ENCODE measurements at regions not wholly inside any gene's neighbourhood (a gene's known extent, or its start where the extent isn't known, plus 50 kb on each side); places are given as distances from the start of the nearest gene placed in this dataset.

- DNase-seq (no peak), ATAC-seq (ENCODE audit: poor library complexity) (no peak)
- H3K27ac Mint-ChIP-seq, result no peak overlapping the region
- Histone ChIP-seq H3K4me1 (ENCODE audit: insufficient read depth, low read length) (no peaks in the 10 kb centered on the region), H3K9me3 (ENCODE audit: control insufficient read depth in 1 of 2, insufficient read depth in 1 of 2, low read length in 2 of 2) (peaks cover 0 to 13% of the 10 kb centered on the region in 2 experiments), H3K36me3 (ENCODE audit: insufficient read depth, low read length) (no peaks in the 10 kb centered on the region), H3K27ac (ENCODE audit: low read depth in 1 of 2, low read length in 2 of 2) (no peak overlapping the region), H3K4me3 (ENCODE audit: low read length) (no peak overlapping the region), H3K27me3 (ENCODE audit: control insufficient read depth in 1 of 2, insufficient read depth in 2 of 2, low read length in 2 of 2) (no peaks in the 10 kb centered on the region)
- intact Hi-C loops (cut with DNase I, micrococcal nuclease), result no loop called here
- no peaks in the 10 kb centered on the region for H3K27me3 Mint-ChIP-seq
- TF ChIP-seq CTCF (IDR thresholded peaks at IDR 0.05), result no peak
- peaks cover 11% of the 10 kb centered on the region for H3K9me3 Mint-ChIP-seq
- ChIA-PET POLR2A (no interaction called here), CTCF (no interaction called here)
- no peak overlapping the region for H3K4me3 Mint-ChIP-seq
- H3K4me1 Mint-ChIP-seq (ENCODE audit: low read depth), result no peaks in the 10 kb centered on the region
- no peaks in the 10 kb centered on the region for H3K36me3 Mint-ChIP-seq (ENCODE audit: low read depth)
These were observed 930.9 kb downstream of the ADGRL3 start for GRCh38 chr4:62131049-62131448.

- no peaks in the 10 kb centered on the region for H3K4me1 ChIP-seq (ENCODE audit: insufficient read depth, low read length)
- ATAC-seq (ENCODE audit: poor library complexity), result no peak
- intact Hi-C loops (cut with DNase I, micrococcal nuclease), result no loop called here
These were observed 930.5 kb downstream of the ADGRL3 start for GRCh38 chr4:62130637-62131036.

GRCh38 chr4:62130230-62130629, 930.1 kb downstream of the ADGRL3 start:
- no peaks in the 10 kb centered on the region for H3K36me3 ChIP-seq (ENCODE audit: insufficient read depth, low read length)
- ChIA-PET CTCF (no interaction called here), POLR2A (no interaction called here)
- H3K27me3 ChIP-seq (ENCODE audit: control insufficient read depth in 1 of 2, insufficient read depth in 2 of 2, low read length in 2 of 2), result no peaks in the 10 kb centered on the region
- Mint-ChIP-seq H3K4me1 (ENCODE audit: low read depth) (no peaks in the 10 kb centered on the region), H3K4me3 (no peak overlapping the region), H3K9me3 (peaks cover 11% of the 10 kb centered on the region), H3K36me3 (ENCODE audit: low read depth) (no peaks in the 10 kb centered on the region), H3K27me3 (no peaks in the 10 kb centered on the region), H3K27ac (no peak overlapping the region)
- H3K4me1 ChIP-seq (ENCODE audit: insufficient read depth, low read length), result no peaks in the 10 kb centered on the region
- intact Hi-C loops (cut with DNase I, micrococcal nuclease), result no loop called here
- no peak for DNase-seq
- no peak overlapping the region for H3K27ac ChIP-seq (ENCODE audit: low read depth in 1 of 2, low read length in 2 of 2)
- TF ChIP-seq CTCF (IDR thresholded peaks at IDR 0.05), result no peak
- H3K9me3 ChIP-seq (ENCODE audit: control insufficient read depth in 1 of 2, insufficient read depth in 1 of 2, low read length in 2 of 2), result peaks cover 0 to 13% of the 10 kb centered on the region in 2 experiments
- H3K4me3 ChIP-seq (ENCODE audit: low read length), result no peak overlapping the region
- no peak for ATAC-seq (ENCODE audit: poor library complexity)

More at GRCh38 chr4:62130637-62131036, 930.5 kb downstream of the ADGRL3 start:
- Mint-ChIP-seq H3K27ac (no peak overlapping the region), H3K36me3 (ENCODE audit: low read depth) (no peaks in the 10 kb centered on the region), H3K4me1 (ENCODE audit: low read depth) (no peaks in the 10 kb centered on the region), H3K9me3 (peaks cover 11% of the 10 kb centered on the region), H3K4me3 (no peak overlapping the region), H3K27me3 (no peaks in the 10 kb centered on the region)
- Histone ChIP-seq H3K27me3 (ENCODE audit: control insufficient read depth in 1 of 2, insufficient read depth in 2 of 2, low read length in 2 of 2) (no peaks in the 10 kb centered on the region), H3K27ac (ENCODE audit: low read depth in 1 of 2, low read length in 2 of 2) (no peak overlapping the region), H3K36me3 (ENCODE audit: insufficient read depth, low read length) (no peaks in the 10 kb centered on the region), H3K4me3 (ENCODE audit: low read length) (no peak overlapping the region), H3K9me3 (ENCODE audit: control insufficient read depth in 1 of 2, insufficient read depth in 1 of 2, low read length in 2 of 2) (peaks cover 0 to 13% of the 10 kb centered on the region in 2 experiments)
- ChIA-PET POLR2A (no interaction called here), CTCF (no interaction called here)
- DNase-seq, result no peak
- TF ChIP-seq CTCF (IDR thresholded peaks at IDR 0.05), result no peak

Measured in CD4-positive, alpha-beta T cell (primary cell).